ENCODE measurements at regions not wholly inside any gene's neighbourhood (a gene's known extent, or its start where the extent isn't known, plus 50 kb on each side); places are given as distances from the start of the nearest gene placed in this dataset.

DNA sequence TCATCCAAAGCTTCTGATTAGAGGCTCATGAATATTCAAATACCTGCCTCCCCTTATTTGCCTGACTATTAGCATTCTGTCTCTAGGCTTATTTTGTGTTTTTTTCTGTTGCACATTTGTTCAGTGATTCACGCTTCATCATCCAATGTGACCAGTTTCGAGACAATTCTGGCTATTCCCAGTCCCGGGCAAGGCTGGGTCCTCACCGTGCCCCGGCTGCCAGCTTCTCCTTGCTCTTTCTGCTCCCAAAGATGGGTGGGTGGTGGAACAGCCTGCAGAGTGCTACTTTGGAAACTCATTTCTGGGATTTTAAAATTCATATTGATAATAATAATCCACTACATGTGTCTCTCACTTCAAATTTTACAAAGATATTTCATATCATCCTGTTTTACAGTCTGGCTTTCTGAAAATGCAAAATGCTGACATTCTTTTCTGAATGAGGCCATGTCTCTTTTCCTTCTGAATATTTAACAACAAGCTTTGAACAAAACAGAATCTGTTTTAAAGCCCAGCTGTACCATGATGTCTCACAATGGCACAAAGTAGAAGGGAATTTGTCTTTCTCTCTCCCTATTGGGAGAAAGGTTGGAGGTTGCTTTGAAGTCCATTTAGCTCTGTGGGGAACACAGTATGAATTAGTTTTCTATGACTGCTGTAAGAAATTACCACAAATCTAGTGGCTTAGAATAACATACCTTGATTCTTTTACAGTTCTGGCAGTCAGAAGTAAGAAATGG, 116.9 kb upstream of the CDH13 start:
- peaks cover 0 to 8% (median 0%) of the 10 kb centered on the region in 4 donors for H3K9me3 ChIP-seq
- H3K27ac ChIP-seq: no peak overlapping the region
- H3K4me1 ChIP-seq: no peaks in the 10 kb centered on the region
- H3K27me3 ChIP-seq: no peaks in the 10 kb centered on the region
- H3K36me3 ChIP-seq: no peaks in the 10 kb centered on the region
- H3K4me3 ChIP-seq: no peak overlapping the region
- DNase-seq (peak in 1 of 2 donors; percentile 17), ATAC-seq (ENCODE audit: low FRiP score in 2 of 2) (no peak)
- TF ChIP-seq POLR2AphosphoS5 (IDR thresholded peaks at IDR 0.05): no peak
- TF ChIP-seq POLR2A (IDR thresholded peaks at IDR 0.05): no peak
- TF ChIP-seq, protein P1, sequence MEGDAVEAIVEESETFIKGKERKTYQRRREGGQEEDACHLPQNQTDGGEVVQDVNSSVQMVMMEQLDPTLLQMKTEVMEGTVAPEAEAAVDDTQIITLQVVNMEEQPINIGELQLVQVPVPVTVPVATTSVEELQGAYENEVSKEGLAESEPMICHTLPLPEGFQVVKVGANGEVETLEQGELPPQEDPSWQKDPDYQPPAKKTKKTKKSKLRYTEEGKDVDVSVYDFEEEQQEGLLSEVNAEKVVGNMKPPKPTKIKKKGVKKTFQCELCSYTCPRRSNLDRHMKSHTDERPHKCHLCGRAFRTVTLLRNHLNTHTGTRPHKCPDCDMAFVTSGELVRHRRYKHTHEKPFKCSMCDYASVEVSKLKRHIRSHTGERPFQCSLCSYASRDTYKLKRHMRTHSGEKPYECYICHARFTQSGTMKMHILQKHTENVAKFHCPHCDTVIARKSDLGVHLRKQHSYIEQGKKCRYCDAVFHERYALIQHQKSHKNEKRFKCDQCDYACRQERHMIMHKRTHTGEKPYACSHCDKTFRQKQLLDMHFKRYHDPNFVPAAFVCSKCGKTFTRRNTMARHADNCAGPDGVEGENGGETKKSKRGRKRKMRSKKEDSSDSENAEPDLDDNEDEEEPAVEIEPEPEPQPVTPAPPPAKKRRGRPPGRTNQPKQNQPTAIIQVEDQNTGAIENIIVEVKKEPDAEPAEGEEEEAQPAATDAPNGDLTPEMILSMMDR (IDR thresholded peaks at IDR 0.05): no peak
- no peak for TF ChIP-seq EP300 (IDR thresholded peaks at IDR 0.05)
- WGBS, 2 donors: 91 to 93% methylated on average over 5 of the region's 5 CpGs

DNA sequence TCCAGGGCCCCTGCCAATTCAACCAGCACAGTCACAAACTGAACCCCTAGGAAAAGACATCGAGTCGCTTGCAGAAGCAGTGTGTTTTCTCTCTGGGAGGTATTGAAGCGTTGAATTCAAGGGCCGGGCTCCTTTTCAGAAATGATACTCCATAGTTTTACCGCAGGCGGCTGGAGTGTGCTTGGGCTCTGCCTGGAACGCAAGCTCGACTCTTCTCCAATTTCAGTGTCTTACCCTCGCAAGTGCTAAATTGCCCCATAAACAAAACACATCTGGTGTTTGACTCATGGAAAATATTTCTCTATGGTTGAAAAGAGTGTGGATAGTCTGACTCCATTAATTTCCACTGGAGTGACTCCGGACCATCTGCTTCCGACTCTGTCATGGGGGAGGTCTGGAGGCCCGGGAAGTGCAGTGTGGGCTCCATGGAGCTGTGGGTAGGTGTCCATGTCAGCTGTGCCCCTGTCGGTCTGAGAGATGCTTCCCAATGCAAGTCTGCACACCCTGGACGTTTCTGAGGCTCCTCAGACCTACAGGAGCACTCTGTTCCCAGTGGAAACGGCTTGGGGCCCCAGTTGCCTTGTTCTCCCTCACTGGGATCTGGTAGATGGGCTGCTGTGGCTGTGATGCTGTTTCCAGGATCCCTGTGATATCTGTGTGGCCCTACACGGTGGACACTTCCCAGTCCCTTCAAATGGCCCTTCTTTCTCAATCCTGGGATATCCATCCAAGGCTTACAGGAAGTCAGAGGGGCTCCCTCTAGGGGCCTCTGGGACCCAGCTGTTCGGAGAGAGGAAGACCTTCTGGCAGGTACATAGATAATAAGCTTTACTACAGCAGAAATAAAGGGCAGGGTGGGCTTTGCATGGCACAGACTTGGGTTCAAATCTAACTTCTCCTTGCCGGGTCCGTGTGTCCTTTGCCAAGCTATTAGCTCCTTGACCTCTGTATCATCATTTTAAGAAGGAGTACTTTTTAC, 119.8 kb upstream of the CDH13 start:
- WGBS, 2 donors: 79 to 87% methylated on average over 18 to 19 of the region's 19 CpGs
- ATAC-seq (ENCODE audit: low FRiP score in 2 of 2) (no peak), DNase-seq (no peak)

GRCh38 chr16:82504836-82505235, 121.9 kb upstream of the CDH13 start:
- Histone ChIP-seq H3K36me3 (no peaks in the 10 kb centered on the region), H3K4me1 (no peaks in the 10 kb centered on the region), H3K4me3 (no peak overlapping the region), H3K9me3 (peaks cover 0 to 8% (median 0%) of the 10 kb centered on the region in 4 donors), H3K27me3 (no peaks in the 10 kb centered on the region), H3K27ac (no peak overlapping the region)
- no peak for DNase-seq
- TF ChIP-seq POLR2AphosphoS5 (IDR thresholded peaks at IDR 0.05): no peak
- no peak for TF ChIP-seq POLR2A (IDR thresholded peaks at IDR 0.05)
- TF ChIP-seq EP300 (IDR thresholded peaks at IDR 0.05): no peak
- no peak for ATAC-seq (ENCODE audit: low FRiP score in 2 of 2)
- WGBS, 2 donors: 50 to 66% methylated on average over 5 to 8 of the region's 8 CpGs

More for the DNA sequence above, 119.8 kb upstream of the CDH13 start:
- Histone ChIP-seq H3K27me3 (no peaks in the 10 kb centered on the region), H3K4me3 (no peak overlapping the region), H3K9me3 (peaks cover 0 to 8% (median 0%) of the 10 kb centered on the region in 4 donors), H3K36me3 (no peaks in the 10 kb centered on the region), H3K27ac (no peak overlapping the region), H3K4me1 (no peaks in the 10 kb centered on the region)
- TF ChIP-seq EP300 (IDR thresholded peaks at IDR 0.05) (no peak), POLR2A (IDR thresholded peaks at IDR 0.05) (no peak), POLR2AphosphoS5 (IDR thresholded peaks at IDR 0.05) (no peak)

- 87 to 90% methylated on average over 4 of the region's 4 CpGs for WGBS, 2 donors
- TF ChIP-seq POLR2AphosphoS5 (IDR thresholded peaks at IDR 0.05) (no peak), POLR2A (IDR thresholded peaks at IDR 0.05) (no peak), EP300 (IDR thresholded peaks at IDR 0.05) (no peak)
- TF ChIP-seq, protein P1 (IDR thresholded peaks at IDR 0.05): no peak
- H3K4me3 ChIP-seq: no peak overlapping the region
- DNase-seq (no peak), ATAC-seq (ENCODE audit: low FRiP score in 2 of 2) (no peak)
- no peaks in the 10 kb centered on the region for H3K4me1 ChIP-seq
- H3K27me3 ChIP-seq: no peaks in the 10 kb centered on the region
- no peaks in the 10 kb centered on the region for H3K9me3 ChIP-seq
- no peak overlapping the region for H3K27ac ChIP-seq
- H3K36me3 ChIP-seq: no peaks in the 10 kb centered on the region
These were observed 127.5 kb upstream of the CDH13 start for GRCh38 chr16:82499302-82499701.

DNA sequence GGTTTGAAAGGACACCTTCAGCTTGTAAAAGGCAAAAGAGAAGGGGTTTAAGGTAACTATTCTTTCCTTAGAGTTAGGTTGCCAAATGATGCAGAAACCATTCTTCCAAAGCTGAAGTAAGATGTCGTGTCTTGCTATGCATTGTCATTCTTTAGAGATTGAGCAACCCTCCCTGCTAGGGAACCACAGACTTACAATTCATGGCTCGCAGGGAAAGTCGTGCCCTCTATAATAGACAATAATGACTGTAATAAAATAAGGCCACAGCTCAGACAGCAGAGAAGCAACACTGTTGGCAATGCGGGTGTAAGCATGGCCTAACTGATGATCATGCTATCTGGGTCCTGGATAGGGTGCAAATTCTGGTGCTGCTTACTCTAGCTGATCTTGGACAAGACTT, 129.6 kb upstream of the CDH13 start:
- 72 to 84% methylated on average over 4 of the region's 4 CpGs for WGBS, 2 donors
- Histone ChIP-seq H3K27ac (no peak overlapping the region), H3K27me3 (no peaks in the 10 kb centered on the region), H3K4me3 (no peak overlapping the region), H3K36me3 (no peaks in the 10 kb centered on the region), H3K4me1 (no peaks in the 10 kb centered on the region), H3K9me3 (no peaks in the 10 kb centered on the region)
- TF ChIP-seq POLR2A (IDR thresholded peaks at IDR 0.05): no peak
- TF ChIP-seq, protein P1 (IDR thresholded peaks at IDR 0.05): no peak
- TF ChIP-seq EP300 (IDR thresholded peaks at IDR 0.05): no peak
- no peak for TF ChIP-seq POLR2AphosphoS5 (IDR thresholded peaks at IDR 0.05)
- DNase-seq (no peak), ATAC-seq (ENCODE audit: low FRiP score in 2 of 2) (no peak)

Data from upper lobe of left lung (tissue), 6 donors.